ENCODE measurements at regions not wholly inside any gene's neighbourhood (a gene's known extent, or its start where the extent isn't known, plus 50 kb on each side); places are given as distances from the start of the nearest gene placed in this dataset.

DNA sequence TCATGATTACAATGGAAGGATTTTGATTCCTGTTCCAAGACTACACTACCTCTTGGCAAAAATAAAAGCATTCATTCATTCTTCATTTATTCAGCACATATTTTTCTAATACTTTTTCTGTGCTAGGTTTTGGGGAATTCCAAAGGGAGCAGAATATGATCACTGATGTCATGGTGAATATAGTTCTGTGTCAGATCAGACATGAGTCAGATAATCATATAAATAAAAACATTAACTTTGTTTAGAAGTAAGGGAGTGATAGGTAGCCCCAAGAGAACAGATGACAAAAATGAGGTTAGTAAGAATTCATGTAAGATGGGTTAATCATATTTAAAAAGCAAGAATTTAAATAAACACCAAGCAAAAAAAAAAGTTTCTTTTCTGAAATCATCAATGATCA lies 94.1 kb upstream of the RANBP6 start:
- no peak overlapping the region for H4K8ac ChIP-seq (ENCODE audit: extremely low read depth, insufficient read depth, low read length)
- no peaks in the 10 kb centered on the region for H3K23me2 ChIP-seq (ENCODE audit: low read depth, low read length)
- ChIA-PET CTCF (ENCODE audit: partially characterized antibody) (interaction anchor here (1.9 to 3.6 kb wide), 2 partner anchors 55 to 196 kb away, joined by 5 to 17 read pairs; no protein-coding TSS in a partner anchor), POLR2A (ENCODE audit: partially characterized antibody) (no interaction called here)
- H2AK5ac ChIP-seq (ENCODE audit: low read depth, low read length), result no peak overlapping the region
- FAIRE-seq (no peak), DNase-seq (ENCODE audit: low read depth in 1 of 2, low spot score in 2 of 2) (no peak)
- H2BK20ac ChIP-seq (ENCODE audit: low read length), result no peak overlapping the region
- H3K4me3 ChIP-seq (ENCODE audit: extremely low read depth in 1 of 4, insufficient read depth in 2 of 4, low read depth in 3 of 4, low read length in 4 of 4), result no peak overlapping the region
- no peak overlapping the region for H3K14ac ChIP-seq (ENCODE audit: insufficient read length)
- no peak for TF ChIP-seq KDM1A (IDR thresholded peaks at IDR 0.05; ENCODE audit: borderline replicate concordance, low read length)
- TF ChIP-seq CTBP2 (IDR thresholded peaks at IDR 0.05; ENCODE audit: borderline replicate concordance, insufficient read depth, insufficient read length, low read length), result no peak
- no peak for TF ChIP-seq SUZ12 (IDR thresholded peaks at IDR 0.05; ENCODE audit: low read length)
- TF ChIP-seq, protein P1, sequence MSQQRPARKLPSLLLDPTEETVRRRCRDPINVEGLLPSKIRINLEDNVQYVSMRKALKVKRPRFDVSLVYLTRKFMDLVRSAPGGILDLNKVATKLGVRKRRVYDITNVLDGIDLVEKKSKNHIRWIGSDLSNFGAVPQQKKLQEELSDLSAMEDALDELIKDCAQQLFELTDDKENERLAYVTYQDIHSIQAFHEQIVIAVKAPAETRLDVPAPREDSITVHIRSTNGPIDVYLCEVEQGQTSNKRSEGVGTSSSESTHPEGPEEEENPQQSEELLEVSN (IDR thresholded peaks at IDR 0.05), result no peak
- no peak for TF ChIP-seq SAP30 (IDR thresholded peaks at IDR 0.05; ENCODE audit: insufficient read depth, insufficient replicate concordance, low read length)
- TF ChIP-seq RNF2 (IDR thresholded peaks at IDR 0.05; ENCODE audit: borderline replicate concordance, low read depth, low read length, missing control alignments, poor library complexity, severe bottlenecking), result no peak
- no peak for TF ChIP-seq TBP (IDR thresholded peaks at IDR 0.05; ENCODE audit: low read depth, low read length)
- TF ChIP-seq EP300 (IDR thresholded peaks at IDR 0.05; ENCODE audit: borderline replicate concordance in 1 of 2, low read depth in 2 of 2, low read length in 2 of 2), result no peak
- no peak for TF ChIP-seq EGR1 (IDR thresholded peaks at IDR 0.05; ENCODE audit: borderline replicate concordance, low read depth, low read length)
- no peak for TF ChIP-seq CHD2 (IDR thresholded peaks at IDR 0.05; ENCODE audit: low read length)
- no peaks in the 10 kb centered on the region for H3K79me2 ChIP-seq (ENCODE audit: control insufficient read depth in 1 of 2, insufficient read depth in 2 of 2, low read length in 2 of 2)
- H3K4ac ChIP-seq (replicated peaks; ENCODE audit: insufficient read length, low read depth, low read length), result no peak overlapping the region
- no peak overlapping the region for H2BK12ac ChIP-seq (ENCODE audit: low read depth, low read length)
- H2BK120ac ChIP-seq (replicated peaks; ENCODE audit: low read depth, low read length), result no peak overlapping the region
- no peak overlapping the region for H4K5ac ChIP-seq (ENCODE audit: insufficient read length, low read depth, low read length)
- H2AFZ ChIP-seq (ENCODE audit: low read length), result no peak overlapping the region
- H3K27me3 ChIP-seq (replicated peaks in 1 of 4; ENCODE audit: control insufficient read depth in 3 of 4, extremely low read depth in 1 of 4, insufficient read depth in 3 of 4, low read length in 3 of 4), result no peaks in the 10 kb centered on the region
- no peak overlapping the region for H3K56ac ChIP-seq (replicated peaks; ENCODE audit: insufficient read length, low read depth, low read length)
- peaks cover 0 to 4% (median 1%) of the 10 kb centered on the region in 4 experiments; a peak in 3 of 7 replicates for H3K4me1 ChIP-seq (replicated peaks in 1 of 4; ENCODE audit: control insufficient read depth in 3 of 4, insufficient read depth in 4 of 4, low read length in 3 of 4)
- no peaks in the 10 kb centered on the region for H3K36me3 ChIP-seq (ENCODE audit: control insufficient read depth in 2 of 4, insufficient read depth in 4 of 4, low read length in 3 of 4)
- peaks cover 4 to 9% of the 10 kb centered on the region in 2 experiments; a peak in 1 of 4 replicates for H3K9me3 ChIP-seq (ENCODE audit: insufficient read depth in 2 of 2, low read depth in 1 of 2, low read length in 1 of 2)
- H3K9ac ChIP-seq (replicated peaks in 1 of 4; ENCODE audit: extremely low read depth in 1 of 4, low read depth in 3 of 4, low read length in 3 of 4), result no peak overlapping the region
- no peaks in the 10 kb centered on the region for H3K79me1 ChIP-seq (ENCODE audit: low read depth, low read length)
- H3K23ac ChIP-seq (ENCODE audit: insufficient read length), result no peak overlapping the region
- H2BK5ac ChIP-seq (ENCODE audit: low read depth, low read length), result no peak overlapping the region
- H4K20me1 ChIP-seq (replicated peaks in 1 of 2; ENCODE audit: control insufficient read depth in 1 of 2, insufficient read depth in 2 of 2, low read length in 2 of 2), result no peaks in the 10 kb centered on the region
- H4K91ac ChIP-seq (replicated peaks; ENCODE audit: insufficient read length, low read length), result no peak overlapping the region
- H3K18ac ChIP-seq (ENCODE audit: extremely low read depth, low read length), result no peak overlapping the region
- H3K27ac ChIP-seq (ENCODE audit: low read depth, low read length), result no peak overlapping the region
- H3K4me2 ChIP-seq (ENCODE audit: insufficient read depth in 1 of 2, low read depth in 2 of 2, low read length in 2 of 2), result no peak overlapping the region
- H2BK15ac ChIP-seq (ENCODE audit: low read length), result no peak overlapping the region

Data from H1 (cell line).